ENCODE measurements at regions not wholly inside any gene's neighbourhood (a gene's known extent, or its start where the extent isn't known, plus 50 kb on each side); places are given as distances from the start of the nearest gene placed in this dataset.

DNA sequence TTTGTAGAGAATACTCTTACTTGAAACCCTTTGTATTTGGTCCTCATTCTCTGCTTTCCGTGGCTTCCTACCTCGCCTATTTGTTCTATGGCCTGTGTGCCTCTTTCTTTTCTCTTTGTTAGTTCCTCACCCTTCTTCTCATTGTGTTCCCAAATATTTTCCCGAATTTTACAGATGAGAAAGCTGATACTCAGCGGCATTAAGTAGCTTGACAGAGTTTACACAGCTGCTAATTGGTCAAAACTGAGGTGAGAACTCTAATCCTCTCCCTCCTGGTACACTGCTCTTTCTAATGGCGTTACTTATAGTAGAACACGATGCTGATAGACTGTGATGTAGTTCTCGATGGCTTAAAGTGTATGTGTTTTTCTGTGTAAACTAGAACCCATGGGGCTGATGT is 80.7 kb upstream of the HDAC9 start:
- intact Hi-C loops (cut with micrococcal nuclease), result no loop called here
- POLR2A ChIA-PET, result no interaction called here
- FAIRE-seq, result no peak
- Histone ChIP-seq H3K9ac (replicated peaks; ENCODE audit: extremely low read depth, insufficient read depth, low read length) (no peak overlapping the region), H3K27ac (ENCODE audit: insufficient read depth, low read depth, low read length) (no peak overlapping the region), H3K4me2 (ENCODE audit: insufficient read depth, low read length) (no peak overlapping the region), H2AFZ (ENCODE audit: low read depth, low read length) (no peak overlapping the region), H3K27me3 (ENCODE audit: control insufficient read depth in 2 of 2, insufficient read depth in 2 of 2, low read length in 2 of 2) (no peaks in the 10 kb centered on the region), H3K4me3 (replicated peaks in 1 of 3; ENCODE audit: insufficient read depth in 1 of 3, low read depth in 1 of 3, low read length in 3 of 3) (no peak overlapping the region), H3K36me3 (ENCODE audit: control insufficient read depth in 2 of 2, extremely low read depth in 1 of 2, insufficient read depth in 2 of 2, low read length in 2 of 2) (no peaks in the 10 kb centered on the region), H3K9me1 (replicated peaks; ENCODE audit: control insufficient read depth, extremely low read depth, insufficient read depth, low read length) (no peaks in the 10 kb centered on the region), H4K20me1 (replicated peaks; ENCODE audit: control insufficient read depth, extremely low read depth, insufficient read depth, low read length) (no peaks in the 10 kb centered on the region), H3K79me2 (ENCODE audit: control insufficient read depth, insufficient read depth, low read length) (no peaks in the 10 kb centered on the region), H3K4me1 (ENCODE audit: control insufficient read depth, extremely low read depth, insufficient read depth, low read length) (no peaks in the 10 kb centered on the region), H3K9me3 (replicated peaks; ENCODE audit: control insufficient read depth, insufficient read depth, low read length) (no peaks in the 10 kb centered on the region)
- dilution Hi-C loops (cut with MboI; ENCODE audit: extremely low pct_ligation_motif_present, low sequenced_read_pairs), result no loop called here
- TF ChIP-seq POLR2AphosphoS5 (IDR thresholded peaks at IDR 0.05; ENCODE audit: insufficient read depth, low read depth, low read length), result no peak
- TF ChIP-seq, protein P1, sequence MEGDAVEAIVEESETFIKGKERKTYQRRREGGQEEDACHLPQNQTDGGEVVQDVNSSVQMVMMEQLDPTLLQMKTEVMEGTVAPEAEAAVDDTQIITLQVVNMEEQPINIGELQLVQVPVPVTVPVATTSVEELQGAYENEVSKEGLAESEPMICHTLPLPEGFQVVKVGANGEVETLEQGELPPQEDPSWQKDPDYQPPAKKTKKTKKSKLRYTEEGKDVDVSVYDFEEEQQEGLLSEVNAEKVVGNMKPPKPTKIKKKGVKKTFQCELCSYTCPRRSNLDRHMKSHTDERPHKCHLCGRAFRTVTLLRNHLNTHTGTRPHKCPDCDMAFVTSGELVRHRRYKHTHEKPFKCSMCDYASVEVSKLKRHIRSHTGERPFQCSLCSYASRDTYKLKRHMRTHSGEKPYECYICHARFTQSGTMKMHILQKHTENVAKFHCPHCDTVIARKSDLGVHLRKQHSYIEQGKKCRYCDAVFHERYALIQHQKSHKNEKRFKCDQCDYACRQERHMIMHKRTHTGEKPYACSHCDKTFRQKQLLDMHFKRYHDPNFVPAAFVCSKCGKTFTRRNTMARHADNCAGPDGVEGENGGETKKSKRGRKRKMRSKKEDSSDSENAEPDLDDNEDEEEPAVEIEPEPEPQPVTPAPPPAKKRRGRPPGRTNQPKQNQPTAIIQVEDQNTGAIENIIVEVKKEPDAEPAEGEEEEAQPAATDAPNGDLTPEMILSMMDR (IDR thresholded peaks at IDR 0.05; ENCODE audit: extremely low read depth in 1 of 2, insufficient read depth in 1 of 2, low read depth in 1 of 2, low read length in 2 of 2), result no peak
- TF ChIP-seq, protein P2, sequence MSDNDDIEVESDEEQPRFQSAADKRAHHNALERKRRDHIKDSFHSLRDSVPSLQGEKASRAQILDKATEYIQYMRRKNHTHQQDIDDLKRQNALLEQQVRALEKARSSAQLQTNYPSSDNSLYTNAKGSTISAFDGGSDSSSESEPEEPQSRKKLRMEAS (IDR thresholded peaks at IDR 0.05; ENCODE audit: insufficient read depth, insufficient read length), result no peak
- TF ChIP-seq JUN (IDR thresholded peaks at IDR 0.05; ENCODE audit: borderline replicate concordance, insufficient read depth, insufficient read length, low read depth), result no peak
- no peak for TF ChIP-seq FOS (IDR thresholded peaks at IDR 0.05; ENCODE audit: borderline replicate concordance, insufficient read depth, low read length)
- TF ChIP-seq MYC (IDR thresholded peaks at IDR 0.05; ENCODE audit: low read depth, low read length), result no peak
- no peak for TF ChIP-seq POLR2A (IDR thresholded peaks at IDR 0.05; ENCODE audit: low read depth, low read length)
- TF ChIP-seq EZH2 (IDR thresholded peaks at IDR 0.05; ENCODE audit: borderline replicate concordance, low read depth, low read length, severe bottlenecking), result no peak
- TF ChIP-seq GATA2 (IDR thresholded peaks at IDR 0.05; ENCODE audit: insufficient read depth, insufficient read length, low read depth, low read length), result no peak
- CTCF ChIA-PET, result no interaction called here
- DNase-seq (ENCODE audit: low read depth, low spot score), result no peak
- no TSS peak for BruUV-seq (replicated peaks)

Measured in endothelial cell of umbilical vein (primary cell).